Panc1 (cell line): ENCODE measurements at regions not wholly inside any gene's neighbourhood (a gene's known extent, or its start where the extent isn't known, plus 50 kb on each side); places are given as distances from the start of the nearest gene placed in this dataset.

ENCODE experiments used
- ATAC-seq: fragments of 200-7000 bp; cut with Tn5 transposase; 2 replicates; pipeline ENCODE4 v1.9.1; 2020; ENCODE audit warnings: mild to moderate bottlenecking, moderate library complexity
- BruUV-seq: library from RNA; stranded (reverse); fragments of 400-500 nt; replicated peaks from 2 replicates; lab custom pipeline; 2021; lab: Mats Ljungman, UMichigan
- CTCF ChIA-PET: fragments of 300-600 bp; sonication (Branson Sonifier 250); formaldehyde crosslinking; loops from one replicate; lab custom pipeline; 2022; ENCODE audit warnings: antibody characterized with exemption; lab: Charles Lee
- POLR2A ChIA-PET: fragments of 300-600 bp; sonication (Branson Sonifier 250); formaldehyde crosslinking; loops from one replicate; lab custom pipeline; 2022; ENCODE audit warnings: antibody characterized with exemption; lab: Charles Lee
- DNase-seq: peaks from one replicate; pipeline ENCODE4 v3.0.0-alpha.2; 2010; ENCODE audit warnings: low read depth, low spot score
- H3K27ac ChIP-seq: 2 replicates; pipeline ENCODE4 v1.5.1; 2011; ENCODE audit warnings: mild to moderate bottlenecking, low read length, inconsistent platforms
- H3K27me3 ChIP-seq: fragments of 200-500 bp; sonication (Bioruptor generic); 2 replicates; pipeline ENCODE4 v1.6.0; 2014; ENCODE audit warnings: low read length, inconsistent platforms; ENCODE audit not compliant: control insufficient read depth, insufficient read depth
- H3K36me3 ChIP-seq: fragments of 200-500 bp; sonication (Bioruptor generic); 2 replicates; pipeline ENCODE4 v1.5.1; 2014; ENCODE audit warnings: inconsistent platforms, mild to moderate bottlenecking, low read length, moderate library complexity; ENCODE audit not compliant: control insufficient read depth, insufficient read depth
- H3K4me1 ChIP-seq: 2 replicates; pipeline ENCODE4 v1.5.1; 2011; ENCODE audit warnings: inconsistent platforms, mild to moderate bottlenecking, low read length, moderate library complexity; ENCODE audit not compliant: control insufficient read depth, insufficient read depth
- H3K4me3 ChIP-seq, 2 experiments: 2 replicates each; pipeline ENCODE4 v1.5.1; 2011 to 2012; ENCODE audit warnings: low read depth in 2 of 2, low read length in 2 of 2, mild to moderate bottlenecking in 2 of 2, inconsistent platforms in 1 of 2, moderate library complexity in 1 of 2
- H3K9me3 ChIP-seq: fragments of 200-500 bp; sonication (Bioruptor generic); 2 replicates; pipeline ENCODE4 v1.5.1; 2014; ENCODE audit warnings: low read depth, mild to moderate bottlenecking, inconsistent platforms, low read length, moderate library complexity; ENCODE audit not compliant: control insufficient read depth, insufficient read depth
- CTCF ChIP-seq: fragments of 450-650 bp; IDR thresholded peaks from 2 replicates; pipeline ENCODE4 v1.5.1; 2017; ENCODE audit warnings: mild to moderate bottlenecking
- POLR2AphosphoS5 ChIP-seq: IDR thresholded peaks from 2 replicates; pipeline ENCODE4 v1.6.1; 2012; ENCODE audit warnings: mild to moderate bottlenecking, low read depth, low read length, moderate library complexity
- REST ChIP-seq, 2 experiments: IDR thresholded peaks; 2 replicates each; pipeline ENCODE4 v1.6.1; 2011 to 2012; ENCODE audit warnings: low read depth in 2 of 2, control low read depth in 1 of 2, low read length in 1 of 2, mild to moderate bottlenecking in 1 of 2, moderate library complexity in 1 of 2; ENCODE audit not compliant: insufficient read depth in 1 of 2
- SIN3A ChIP-seq: IDR thresholded peaks from 2 replicates; pipeline ENCODE4 v1.6.1; 2012; ENCODE audit warnings: low read depth, mild to moderate bottlenecking, low read length, moderate library complexity, borderline replicate concordance; ENCODE audit not compliant: insufficient read depth
- TCF7L2 ChIP-seq: IDR thresholded peaks from 2 replicates; pipeline ENCODE4 v1.6.1; 2011; ENCODE audit warnings: mild to moderate bottlenecking, low read depth, low read length, inconsistent platforms
- in situ Hi-C: cut with HindIII; loops from 2 replicates; pipeline ENCODE4 v1.10.0; 2016; ENCODE audit warnings: low sequenced_read_pairs, low pct_unique_long_range_greater_than_20kb
- intact Hi-C: fragments of 100-400 bp; cut with micrococcal nuclease; formaldehyde crosslinking; loops from one replicate; pipeline ENCODE4 v1.10.0; 2022; ENCODE audit not compliant: unreplicated experiment

- H3K9me3 ChIP-seq, result no peaks in the 10 kb centered on the region
- in situ Hi-C loops (no loop called here), intact Hi-C loops (no loop called here)
- no peaks in the 10 kb centered on the region for H3K4me1 ChIP-seq
- TF ChIP-seq REST (IDR thresholded peaks at IDR 0.05; ENCODE audit: insufficient read depth in 1 of 2, low read depth in 2 of 2, low read length in 1 of 2) (no peak), TCF7L2 (no peak), SIN3A (no peak), POLR2AphosphoS5 (no peak), CTCF (no peak)
- no peak for ATAC-seq
- no peak overlapping the region for H3K27ac ChIP-seq
- POLR2A ChIA-PET, result no interaction called here
- peaks cover 5% of the 10 kb centered on the region for H3K27me3 ChIP-seq
- CTCF ChIA-PET, result no interaction called here
- BruUV-seq, result no TSS peak
- H3K4me3 ChIP-seq, result no peak overlapping the region
- no peaks in the 10 kb centered on the region for H3K36me3 ChIP-seq
- DNase-seq, result no peak
These were observed 317.6 kb downstream of the RPS24 start for GRCh38 chr10:78351283-78351682.

- ATAC-seq, result no peak
- ChIA-PET POLR2A (no interaction called here), CTCF (no interaction called here)
- intact Hi-C loops, result no loop called here
- H3K4me1 ChIP-seq, result no peaks in the 10 kb centered on the region
- no peaks in the 10 kb centered on the region for H3K9me3 ChIP-seq
- H3K4me3 ChIP-seq, result no peak overlapping the region
- in situ Hi-C loops, result no loop called here
- BruUV-seq, result no TSS peak
- H3K27ac ChIP-seq, result no peak overlapping the region
- peaks cover 7% of the 10 kb centered on the region for H3K27me3 ChIP-seq
- no peaks in the 10 kb centered on the region for H3K36me3 ChIP-seq
- DNase-seq, result no peak
- TF ChIP-seq POLR2AphosphoS5 (no peak), REST (IDR thresholded peaks at IDR 0.05; ENCODE audit: insufficient read depth in 1 of 2, low read depth in 2 of 2, low read length in 1 of 2) (no peak), CTCF (no peak), TCF7L2 (no peak), SIN3A (no peak)
These were observed 318.1 kb downstream of the RPS24 start for GRCh38 chr10:78351809-78352208.
